ENCODE measurements at regions not wholly inside any gene's neighbourhood (a gene's known extent, or its start where the extent isn't known, plus 50 kb on each side); places are given as distances from the start of the nearest gene placed in this dataset.

DNA sequence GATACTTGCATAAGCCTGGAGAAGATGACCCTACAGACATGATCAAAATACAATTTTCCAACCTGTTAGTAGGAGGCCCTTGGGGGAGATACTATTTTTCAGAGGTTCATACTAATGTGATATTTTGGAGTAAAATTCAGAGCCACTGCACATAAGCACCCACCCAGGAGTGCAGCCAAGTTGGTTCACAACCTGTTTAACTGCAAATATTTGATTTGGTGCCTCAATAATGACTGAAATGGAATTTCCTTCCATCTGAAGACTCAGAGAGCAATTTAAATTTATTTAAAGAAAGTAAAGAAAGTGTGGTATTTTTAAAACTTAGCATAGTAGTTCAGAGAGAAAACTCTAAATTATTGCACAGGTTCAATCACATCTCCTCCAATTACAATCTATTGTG, 77.5 kb upstream of the FBN2 start:
- ATAC-seq (no peak), DNase-seq (ENCODE audit: low read depth in 1 of 2, low spot score in 1 of 2) (no peak), FAIRE-seq (no peak)
- Histone ChIP-seq H3K27ac (no peak overlapping the region), H3K4me3 (no peak overlapping the region), H3K9me3 (no peaks in the 10 kb centered on the region), H3K4me1 (no peaks in the 10 kb centered on the region), H3K4me2 (no peak overlapping the region)
- ChIA-PET CTCF (no interaction called here), POLR2A (no interaction called here)
- TF ChIP-seq ELK1 (IDR thresholded peaks at IDR 0.05; ENCODE audit: low read depth, low read length) (no peak), RAD21 (conservative IDR thresholded peaks at IDR 0.05 in 1 of 2, IDR thresholded peaks at IDR 0.05 in 1 of 2) (no peak), CEBPB (IDR thresholded peaks at IDR 0.05) (no peak), TFCP2L1 (CRISPR knock-in tag; IDR thresholded peaks at IDR 0.05) (no peak), NR3C1 (IDR thresholded peaks at IDR 0.05) (no peak), NPAS2 (CRISPR knock-in tag; IDR thresholded peaks at IDR 0.05; ENCODE audit: borderline replicate concordance) (no peak), FOXS1 (CRISPR knock-in tag; IDR thresholded peaks at IDR 0.05) (no peak), EHF (CRISPR knock-in tag; IDR thresholded peaks at IDR 0.05) (no peak), ATOH8 (CRISPR knock-in tag; IDR thresholded peaks at IDR 0.05; ENCODE audit: low read depth) (no peak), POLR2AphosphoS2 (conservative IDR thresholded peaks at IDR 0.05; ENCODE audit: low read length) (no peak)

DNA sequence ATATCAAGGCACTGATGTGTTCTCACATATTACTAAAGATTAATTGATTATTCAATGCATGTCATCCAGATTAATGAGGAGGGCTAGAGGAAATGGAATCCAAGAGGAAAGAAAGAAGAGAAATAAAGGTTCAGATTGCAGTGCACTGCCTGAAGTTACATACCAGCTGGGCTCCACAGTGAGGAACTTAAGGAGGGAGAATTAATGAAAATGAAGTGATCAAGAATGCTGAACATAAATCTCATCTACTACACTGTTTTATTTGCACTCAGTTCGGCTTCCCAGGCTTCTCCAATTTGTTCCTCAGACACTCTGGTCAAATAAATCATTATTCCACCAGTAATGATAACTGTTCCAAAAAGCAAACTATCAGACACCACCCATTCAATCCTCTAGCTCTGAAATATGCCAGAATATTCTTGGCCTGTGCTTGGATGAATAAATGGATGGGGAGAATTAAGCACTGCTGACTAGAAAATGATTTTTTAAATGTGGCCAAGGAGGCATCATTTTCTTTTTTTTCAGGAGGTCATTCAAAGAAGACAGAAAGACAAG, 88.6 kb upstream of the FBN2 start:
- ATAC-seq (no peak), DNase-seq (ENCODE audit: low read depth in 1 of 2, low spot score in 1 of 2) (no peak), FAIRE-seq (no peak)
- Histone ChIP-seq H3K4me3 (no peak overlapping the region), H3K9me3 (no peaks in the 10 kb centered on the region), H3K4me2 (no peak overlapping the region), H3K27ac (no peak overlapping the region), H3K4me1 (no peaks in the 10 kb centered on the region)
- WGBS (ENCODE audit: missing lambda C conversion rate) = 6% methylated on average over 1 of the region's 1 CpG
- CTCF ChIA-PET = no interaction called here
- no peak for TF ChIP-seq JUNB (IDR thresholded peaks at IDR 0.05)
- TF ChIP-seq EP300 (IDR thresholded peaks at IDR 0.05) = no peak
- no peak for TF ChIP-seq MAZ (IDR thresholded peaks at IDR 0.05; ENCODE audit: borderline replicate concordance, low read depth, low read length)
- no peak for TF ChIP-seq ZSCAN20 (CRISPR knock-in tag; IDR thresholded peaks at IDR 0.05)
- POLR2A ChIA-PET = no interaction called here

- 90% methylated on average over 1 of the region's 1 CpG for WGBS (ENCODE audit: missing lambda C conversion rate)
- TF ChIP-seq, protein P1, sequence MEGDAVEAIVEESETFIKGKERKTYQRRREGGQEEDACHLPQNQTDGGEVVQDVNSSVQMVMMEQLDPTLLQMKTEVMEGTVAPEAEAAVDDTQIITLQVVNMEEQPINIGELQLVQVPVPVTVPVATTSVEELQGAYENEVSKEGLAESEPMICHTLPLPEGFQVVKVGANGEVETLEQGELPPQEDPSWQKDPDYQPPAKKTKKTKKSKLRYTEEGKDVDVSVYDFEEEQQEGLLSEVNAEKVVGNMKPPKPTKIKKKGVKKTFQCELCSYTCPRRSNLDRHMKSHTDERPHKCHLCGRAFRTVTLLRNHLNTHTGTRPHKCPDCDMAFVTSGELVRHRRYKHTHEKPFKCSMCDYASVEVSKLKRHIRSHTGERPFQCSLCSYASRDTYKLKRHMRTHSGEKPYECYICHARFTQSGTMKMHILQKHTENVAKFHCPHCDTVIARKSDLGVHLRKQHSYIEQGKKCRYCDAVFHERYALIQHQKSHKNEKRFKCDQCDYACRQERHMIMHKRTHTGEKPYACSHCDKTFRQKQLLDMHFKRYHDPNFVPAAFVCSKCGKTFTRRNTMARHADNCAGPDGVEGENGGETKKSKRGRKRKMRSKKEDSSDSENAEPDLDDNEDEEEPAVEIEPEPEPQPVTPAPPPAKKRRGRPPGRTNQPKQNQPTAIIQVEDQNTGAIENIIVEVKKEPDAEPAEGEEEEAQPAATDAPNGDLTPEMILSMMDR (IDR thresholded peaks at IDR 0.05) = no peak
- peak; percentile 75 for TF ChIP-seq MAFK (IDR thresholded peaks at IDR 0.05; ENCODE audit: partially characterized antibody)
- no peak for TF ChIP-seq MAX (IDR thresholded peaks at IDR 0.05)
- TF ChIP-seq CEBPB (IDR thresholded peaks at IDR 0.05) = no peak
- Histone ChIP-seq H3K4me1 (no peaks in the 10 kb centered on the region), H3K4me3 (no peak overlapping the region), H3K27ac (no peak overlapping the region), H3K9me3 (no peaks in the 10 kb centered on the region), H3K4me2 (no peak overlapping the region)
- POLR2A ChIA-PET = no interaction called here
- CTCF ChIA-PET = no interaction called here
- DNase-seq (ENCODE audit: low read depth in 1 of 2, low spot score in 1 of 2) = no peak
- FAIRE-seq = no peak
- ATAC-seq = no peak
Measured at GRCh38 chr5:128627939-128628338, 89.9 kb upstream of the FBN2 start.

DNA sequence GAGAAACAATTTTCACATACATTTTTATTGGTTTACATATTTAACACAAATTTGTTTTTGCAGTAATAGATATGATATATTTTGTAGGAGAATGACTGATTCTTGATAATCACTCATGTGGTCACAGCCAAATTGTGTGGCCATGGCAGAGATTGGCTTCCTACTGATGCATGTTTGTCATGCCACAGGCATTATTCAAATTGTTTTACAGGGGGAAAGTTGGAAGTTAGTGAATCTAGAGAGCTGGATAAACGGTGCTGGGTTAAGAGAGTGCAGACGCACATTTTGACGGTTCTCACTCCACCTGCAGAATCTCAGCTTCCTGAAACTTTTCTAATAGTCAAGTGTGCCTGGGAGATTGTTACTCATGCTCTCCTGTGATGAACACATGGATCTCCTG, 91.1 kb upstream of the FBN2 start:
- 65% methylated on average over 3 of the region's 3 CpGs for WGBS (ENCODE audit: missing lambda C conversion rate)
- FAIRE-seq = no peak
- no peaks in the 10 kb centered on the region for H3K4me1 ChIP-seq
- no peak overlapping the region for H3K27ac ChIP-seq
- H3K4me2 ChIP-seq = no peak overlapping the region
- no peak for TF ChIP-seq EHMT2 (IDR thresholded peaks at IDR 0.05; ENCODE audit: low read depth)
- TF ChIP-seq, protein P1 (IDR thresholded peaks at IDR 0.05) = no peak
- H3K4me3 ChIP-seq = no peak overlapping the region
- ChIA-PET POLR2A (no interaction called here), CTCF (no interaction called here)
- H3K9me3 ChIP-seq = no peaks in the 10 kb centered on the region
- DNase-seq (ENCODE audit: low read depth in 1 of 2, low spot score in 1 of 2) = no peak
- ATAC-seq = no peak
